ENCODE measurements at regions not wholly inside any gene's neighbourhood (a gene's known extent, or its start where the extent isn't known, plus 50 kb on each side); places are given as distances from the start of the nearest gene placed in this dataset.

DNA sequence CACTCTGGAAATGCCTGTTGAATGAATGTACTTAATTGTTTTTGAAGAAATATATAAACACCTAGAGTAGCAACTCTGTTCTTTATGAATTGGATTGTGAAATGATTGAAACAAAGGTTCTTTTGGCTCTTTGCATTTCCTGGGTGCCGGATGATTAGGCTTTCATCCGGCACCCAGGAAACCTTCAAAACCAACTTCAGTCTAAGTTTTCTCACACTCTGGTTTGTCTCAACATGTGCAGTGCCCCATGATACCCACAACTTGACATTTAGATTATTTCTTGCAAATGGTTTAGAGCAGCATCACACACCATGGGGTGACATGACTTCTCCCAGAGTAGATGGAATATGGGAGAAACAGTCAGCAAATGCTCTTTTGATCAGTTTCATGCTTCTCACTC, 354.9 kb downstream of the BARHL2 start:
- TF ChIP-seq, protein P1, sequence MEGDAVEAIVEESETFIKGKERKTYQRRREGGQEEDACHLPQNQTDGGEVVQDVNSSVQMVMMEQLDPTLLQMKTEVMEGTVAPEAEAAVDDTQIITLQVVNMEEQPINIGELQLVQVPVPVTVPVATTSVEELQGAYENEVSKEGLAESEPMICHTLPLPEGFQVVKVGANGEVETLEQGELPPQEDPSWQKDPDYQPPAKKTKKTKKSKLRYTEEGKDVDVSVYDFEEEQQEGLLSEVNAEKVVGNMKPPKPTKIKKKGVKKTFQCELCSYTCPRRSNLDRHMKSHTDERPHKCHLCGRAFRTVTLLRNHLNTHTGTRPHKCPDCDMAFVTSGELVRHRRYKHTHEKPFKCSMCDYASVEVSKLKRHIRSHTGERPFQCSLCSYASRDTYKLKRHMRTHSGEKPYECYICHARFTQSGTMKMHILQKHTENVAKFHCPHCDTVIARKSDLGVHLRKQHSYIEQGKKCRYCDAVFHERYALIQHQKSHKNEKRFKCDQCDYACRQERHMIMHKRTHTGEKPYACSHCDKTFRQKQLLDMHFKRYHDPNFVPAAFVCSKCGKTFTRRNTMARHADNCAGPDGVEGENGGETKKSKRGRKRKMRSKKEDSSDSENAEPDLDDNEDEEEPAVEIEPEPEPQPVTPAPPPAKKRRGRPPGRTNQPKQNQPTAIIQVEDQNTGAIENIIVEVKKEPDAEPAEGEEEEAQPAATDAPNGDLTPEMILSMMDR (IDR thresholded peaks at IDR 0.05; ENCODE audit: extremely low read depth in 1 of 2, insufficient read depth in 1 of 2, low read depth in 1 of 2, low read length in 2 of 2): no peak
- TF ChIP-seq, protein P2, sequence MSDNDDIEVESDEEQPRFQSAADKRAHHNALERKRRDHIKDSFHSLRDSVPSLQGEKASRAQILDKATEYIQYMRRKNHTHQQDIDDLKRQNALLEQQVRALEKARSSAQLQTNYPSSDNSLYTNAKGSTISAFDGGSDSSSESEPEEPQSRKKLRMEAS (IDR thresholded peaks at IDR 0.05; ENCODE audit: insufficient read depth, insufficient read length): no peak
- TF ChIP-seq POLR2A (IDR thresholded peaks at IDR 0.05; ENCODE audit: low read depth, low read length) (no peak), JUN (IDR thresholded peaks at IDR 0.05; ENCODE audit: borderline replicate concordance, insufficient read depth, insufficient read length, low read depth) (no peak), EZH2 (IDR thresholded peaks at IDR 0.05; ENCODE audit: borderline replicate concordance, low read depth, low read length, severe bottlenecking) (no peak), MYC (IDR thresholded peaks at IDR 0.05; ENCODE audit: low read depth, low read length) (no peak), FOS (IDR thresholded peaks at IDR 0.05; ENCODE audit: borderline replicate concordance, insufficient read depth, low read length) (no peak), POLR2AphosphoS5 (IDR thresholded peaks at IDR 0.05; ENCODE audit: insufficient read depth, low read depth, low read length) (no peak)

All from endothelial cell of umbilical vein (primary cell).